ENCODE measurements at regions not wholly inside any gene's neighbourhood (a gene's known extent, or its start where the extent isn't known, plus 50 kb on each side); places are given as distances from the start of the nearest gene placed in this dataset.

DNA sequence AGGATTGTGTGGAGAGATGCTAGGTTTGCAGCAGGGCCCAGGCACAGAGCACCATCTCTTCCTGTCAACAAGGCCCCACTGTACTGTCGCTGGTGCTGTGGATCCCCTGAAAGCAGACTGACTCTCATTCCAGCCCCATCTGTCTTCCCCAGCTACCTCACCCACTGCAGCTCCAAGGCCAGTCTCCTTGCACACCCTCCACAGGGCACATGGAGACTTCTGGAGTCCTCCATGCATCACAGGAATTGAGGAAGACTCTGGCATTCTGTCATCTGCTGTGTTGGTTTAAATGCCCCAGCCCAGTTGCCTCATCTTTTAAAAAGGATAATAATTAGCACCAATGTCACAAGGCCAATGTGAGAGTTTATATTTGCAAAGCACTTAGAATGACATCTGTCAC, 301.2 kb downstream of the RPLP1 start:
- TF ChIP-seq, protein P1, sequence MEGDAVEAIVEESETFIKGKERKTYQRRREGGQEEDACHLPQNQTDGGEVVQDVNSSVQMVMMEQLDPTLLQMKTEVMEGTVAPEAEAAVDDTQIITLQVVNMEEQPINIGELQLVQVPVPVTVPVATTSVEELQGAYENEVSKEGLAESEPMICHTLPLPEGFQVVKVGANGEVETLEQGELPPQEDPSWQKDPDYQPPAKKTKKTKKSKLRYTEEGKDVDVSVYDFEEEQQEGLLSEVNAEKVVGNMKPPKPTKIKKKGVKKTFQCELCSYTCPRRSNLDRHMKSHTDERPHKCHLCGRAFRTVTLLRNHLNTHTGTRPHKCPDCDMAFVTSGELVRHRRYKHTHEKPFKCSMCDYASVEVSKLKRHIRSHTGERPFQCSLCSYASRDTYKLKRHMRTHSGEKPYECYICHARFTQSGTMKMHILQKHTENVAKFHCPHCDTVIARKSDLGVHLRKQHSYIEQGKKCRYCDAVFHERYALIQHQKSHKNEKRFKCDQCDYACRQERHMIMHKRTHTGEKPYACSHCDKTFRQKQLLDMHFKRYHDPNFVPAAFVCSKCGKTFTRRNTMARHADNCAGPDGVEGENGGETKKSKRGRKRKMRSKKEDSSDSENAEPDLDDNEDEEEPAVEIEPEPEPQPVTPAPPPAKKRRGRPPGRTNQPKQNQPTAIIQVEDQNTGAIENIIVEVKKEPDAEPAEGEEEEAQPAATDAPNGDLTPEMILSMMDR (IDR thresholded peaks at IDR 0.05; ENCODE audit: borderline replicate concordance, insufficient read depth, low read depth, low read length), result no peak

DNA sequence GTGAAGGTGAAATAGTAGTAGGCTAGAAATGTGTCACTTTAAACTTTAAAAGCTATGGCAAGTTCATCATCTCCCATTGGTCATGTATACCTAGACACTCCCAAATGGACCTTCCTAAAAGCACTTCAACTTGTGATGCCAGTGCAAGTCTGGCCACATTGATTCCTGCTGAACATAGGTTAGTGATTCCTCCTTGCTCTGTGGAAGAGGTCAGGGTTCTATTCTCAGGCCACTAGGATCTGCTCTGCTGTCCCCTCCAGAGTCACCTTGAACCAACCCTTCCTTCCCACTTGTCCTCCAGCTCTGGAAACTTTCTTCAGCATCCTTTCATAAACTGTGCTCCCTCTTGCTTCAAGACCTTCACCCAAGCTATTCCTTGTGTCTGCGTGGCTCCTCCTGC, 301.7 kb downstream of the RPLP1 start:
- no peak overlapping the region for H3K4me3 ChIP-seq (ENCODE audit: low read depth, low read length)
- TF ChIP-seq, protein P1 (IDR thresholded peaks at IDR 0.05; ENCODE audit: borderline replicate concordance, insufficient read depth, low read depth, low read length), result no peak

More for the DNA sequence above, 301.2 kb downstream of the RPLP1 start:
- no peak overlapping the region for H3K4me3 ChIP-seq (ENCODE audit: low read depth, low read length)

DNA sequence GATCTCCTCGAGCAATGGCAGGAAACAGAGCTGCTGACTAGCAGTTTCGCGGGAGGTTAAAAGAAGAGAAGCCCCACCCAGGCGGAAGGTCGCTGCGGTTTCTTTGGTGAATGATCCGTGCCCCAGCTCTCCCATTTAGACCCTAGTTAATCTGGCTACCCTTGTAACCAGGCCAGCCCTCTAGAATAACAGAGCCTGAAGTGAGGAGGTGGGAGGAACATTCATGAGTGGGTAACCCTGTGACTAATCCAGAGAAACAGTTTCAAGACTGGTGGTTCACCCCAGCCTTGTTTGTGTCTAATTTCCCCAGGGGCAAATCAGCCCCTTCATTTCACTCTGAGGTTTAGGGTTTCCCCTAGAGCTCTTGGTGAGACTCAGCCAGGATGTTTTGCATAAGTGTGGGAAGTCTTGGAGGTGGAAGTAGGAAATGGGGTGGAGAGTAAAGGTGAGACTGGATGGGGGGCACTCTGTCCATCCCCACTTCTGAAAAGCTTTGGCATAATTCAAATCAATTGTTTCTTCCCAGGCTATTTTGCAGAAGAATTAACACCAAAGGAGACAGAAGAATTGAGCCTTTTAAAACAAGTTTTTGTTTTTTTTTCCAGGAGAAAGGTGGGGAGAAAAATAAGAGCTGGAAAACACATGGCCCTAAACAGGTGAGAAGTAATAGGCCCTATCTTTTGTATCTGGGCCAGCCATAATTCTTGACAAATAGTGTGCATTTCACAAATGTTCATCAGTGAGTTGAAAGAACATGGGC, 303.1 kb downstream of the RPLP1 start:
- no peak overlapping the region for H3K4me3 ChIP-seq (ENCODE audit: low read depth, low read length)
- TF ChIP-seq, protein P1 (IDR thresholded peaks at IDR 0.05; ENCODE audit: borderline replicate concordance, insufficient read depth, low read depth, low read length), result no peak

DNA sequence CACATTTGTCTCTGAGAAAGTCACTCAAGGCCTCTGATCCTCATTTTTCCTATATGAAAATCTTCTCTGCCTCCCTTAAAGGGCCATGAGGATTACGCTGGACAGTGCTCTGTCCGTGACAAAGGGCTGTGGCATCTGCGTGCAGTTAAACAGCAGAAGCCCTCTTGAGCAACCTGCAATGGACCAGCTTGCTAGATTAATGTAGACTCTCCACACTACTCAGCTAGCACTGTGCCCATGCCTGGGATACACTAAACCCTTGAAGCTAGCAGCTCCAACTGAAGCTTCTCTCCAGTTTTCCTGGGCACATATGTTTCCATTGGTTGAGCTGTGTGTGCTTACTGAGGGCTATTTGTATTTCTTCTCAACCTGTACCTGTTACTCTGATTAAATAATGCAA, 303.8 kb downstream of the RPLP1 start:
- H3K4me3 ChIP-seq (ENCODE audit: low read depth, low read length), result no peak overlapping the region
- TF ChIP-seq, protein P1 (IDR thresholded peaks at IDR 0.05; ENCODE audit: borderline replicate concordance, insufficient read depth, low read depth, low read length), result no peak

DNA sequence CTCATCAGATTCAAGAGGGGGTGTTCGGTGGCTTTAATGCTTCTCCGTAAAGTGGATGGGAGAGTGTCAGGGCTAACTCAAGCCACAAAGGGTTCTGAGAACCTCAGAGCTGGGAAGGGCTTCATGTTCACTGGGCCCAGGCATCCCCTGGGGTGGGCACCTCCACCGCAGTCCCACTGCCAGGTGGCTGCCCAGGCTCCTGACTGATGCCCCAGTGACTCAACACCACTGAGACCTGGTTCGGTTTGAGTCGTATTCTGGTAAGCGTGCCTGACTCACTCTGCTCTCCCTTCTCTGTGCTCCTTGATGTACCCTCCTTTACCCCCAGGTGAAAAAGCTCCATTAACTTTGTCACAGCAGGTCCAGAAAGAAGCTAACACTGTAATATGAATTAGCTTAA, 304.6 kb downstream of the RPLP1 start:
- TF ChIP-seq, protein P1 (IDR thresholded peaks at IDR 0.05; ENCODE audit: borderline replicate concordance, insufficient read depth, low read depth, low read length), result no peak
- H3K4me3 ChIP-seq (ENCODE audit: low read depth, low read length), result no peak overlapping the region

DNA sequence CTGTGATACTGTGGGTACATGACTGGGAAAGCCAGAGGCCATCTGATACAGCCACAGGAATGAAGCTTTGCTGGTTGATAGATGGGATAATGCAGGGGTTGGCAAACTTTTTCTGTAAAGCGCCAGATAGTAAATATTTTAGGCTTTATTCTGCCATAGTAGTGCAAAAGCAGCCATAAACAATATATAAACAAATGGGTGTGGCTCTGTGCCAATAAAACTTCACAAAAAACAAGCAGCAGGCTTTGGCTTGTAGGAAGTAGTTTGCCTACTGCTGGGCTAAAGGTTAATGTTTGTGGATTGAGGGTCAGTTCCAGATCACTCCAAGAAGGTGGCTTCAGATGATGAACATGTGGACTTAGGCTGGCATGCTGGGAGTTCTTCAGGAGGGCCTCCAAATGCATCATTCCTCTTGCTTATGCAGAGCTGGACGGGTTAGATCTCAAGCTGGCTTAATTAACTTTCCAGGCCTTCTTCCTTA, 305.7 kb downstream of the RPLP1 start:
- no peak overlapping the region for H3K4me3 ChIP-seq (ENCODE audit: low read depth, low read length)
- TF ChIP-seq, protein P1 (IDR thresholded peaks at IDR 0.05; ENCODE audit: borderline replicate concordance, insufficient read depth, low read depth, low read length), result no peak
